ENCODE measurements at regions not wholly inside any gene's neighbourhood (a gene's known extent, or its start where the extent isn't known, plus 50 kb on each side); places are given as distances from the start of the nearest gene placed in this dataset.

- FAIRE-seq (no peak), DNase-seq (no peak)
- Histone ChIP-seq H3K9me3 (ENCODE audit: control insufficient read depth in 2 of 3, insufficient read depth in 1 of 3, low read length in 3 of 3) (no peaks in the 10 kb centered on the region), H3K9ac (ENCODE audit: low read length in 3 of 3) (no peak overlapping the region), H3K4me3 (ENCODE audit: low read length in 3 of 3) (no peak overlapping the region), H3K36me3 (ENCODE audit: control insufficient read depth in 2 of 3, insufficient read depth in 3 of 3, low read length in 3 of 3) (no peaks in the 10 kb centered on the region), H3K27ac (ENCODE audit: low read depth in 2 of 2, low read length in 2 of 2) (no peak overlapping the region), H3K4me1 (ENCODE audit: control insufficient read depth in 2 of 3, insufficient read depth in 2 of 3, low read depth in 1 of 3, low read length in 3 of 3) (no peaks in the 10 kb centered on the region), H3K27me3 (ENCODE audit: control insufficient read depth, insufficient read depth, low read length) (no peaks in the 10 kb centered on the region)
- intact Hi-C loops (cut with DNase I) = no loop called here
- TF ChIP-seq CTCF (IDR thresholded peaks at IDR 0.05; ENCODE audit: borderline replicate concordance, extremely low read depth, insufficient read depth) = no peak
Measured at GRCh38 chr3:78353231-78353630, 1313.3 kb downstream of the ROBO2 start.

GRCh38 chr3:78360849-78361248 is 1321.0 kb downstream of the ROBO2 start:
- Histone ChIP-seq H3K4me3 (ENCODE audit: low read length in 3 of 3) (no peak overlapping the region), H3K27me3 (ENCODE audit: control insufficient read depth, insufficient read depth, low read length) (no peaks in the 10 kb centered on the region), H3K4me1 (ENCODE audit: control insufficient read depth in 2 of 3, insufficient read depth in 2 of 3, low read depth in 1 of 3, low read length in 3 of 3) (no peaks in the 10 kb centered on the region), H3K9me3 (ENCODE audit: control insufficient read depth in 2 of 3, insufficient read depth in 1 of 3, low read length in 3 of 3) (no peaks in the 10 kb centered on the region), H3K27ac (ENCODE audit: low read depth in 2 of 2, low read length in 2 of 2) (no peak overlapping the region), H3K9ac (ENCODE audit: low read length in 3 of 3) (no peak overlapping the region), H3K36me3 (ENCODE audit: control insufficient read depth in 2 of 3, insufficient read depth in 3 of 3, low read length in 3 of 3) (no peaks in the 10 kb centered on the region)
- no peak for TF ChIP-seq CTCF (IDR thresholded peaks at IDR 0.05; ENCODE audit: borderline replicate concordance, extremely low read depth, insufficient read depth)
- intact Hi-C loops (cut with DNase I) = no loop called here
- FAIRE-seq (no peak), DNase-seq (no peak)

GRCh38 chr3:78368636-78369345 is 1328.9 kb downstream of the ROBO2 start:
- Histone ChIP-seq H3K27me3 (ENCODE audit: control insufficient read depth, insufficient read depth, low read length) (no peaks in the 10 kb centered on the region), H3K36me3 (ENCODE audit: control insufficient read depth in 2 of 3, insufficient read depth in 3 of 3, low read length in 3 of 3) (no peaks in the 10 kb centered on the region), H3K27ac (ENCODE audit: low read depth in 2 of 2, low read length in 2 of 2) (no peak overlapping the region), H3K4me1 (ENCODE audit: control insufficient read depth in 2 of 3, insufficient read depth in 2 of 3, low read depth in 1 of 3, low read length in 3 of 3) (no peaks in the 10 kb centered on the region), H3K9ac (ENCODE audit: low read length in 3 of 3) (no peak overlapping the region), H3K9me3 (ENCODE audit: control insufficient read depth in 2 of 3, insufficient read depth in 1 of 3, low read length in 3 of 3) (no peaks in the 10 kb centered on the region), H3K4me3 (ENCODE audit: low read length in 3 of 3) (no peak overlapping the region)
- no peak for TF ChIP-seq CTCF (IDR thresholded peaks at IDR 0.05; ENCODE audit: borderline replicate concordance, extremely low read depth, insufficient read depth)
- peak in 1 of 5 donors; percentile 5 for DNase-seq
- no peak for FAIRE-seq
- intact Hi-C loops (cut with DNase I) = no loop called here

GRCh38 chr3:78390221-78390620 is 1350.3 kb downstream of the ROBO2 start:
- FAIRE-seq = no peak
- no peak for DNase-seq
- H3K9me3 ChIP-seq (ENCODE audit: control insufficient read depth in 2 of 3, insufficient read depth in 1 of 3, low read length in 3 of 3) = peaks cover 0 to 5% (median 0%) of the 10 kb centered on the region in 3 donors
- no peak overlapping the region for H3K9ac ChIP-seq (ENCODE audit: low read length in 3 of 3)
- intact Hi-C loops (cut with DNase I) = no loop called here
- no peaks in the 10 kb centered on the region for H3K27me3 ChIP-seq (ENCODE audit: control insufficient read depth, insufficient read depth, low read length)
- no peaks in the 10 kb centered on the region for H3K4me1 ChIP-seq (ENCODE audit: control insufficient read depth in 2 of 3, insufficient read depth in 2 of 3, low read depth in 1 of 3, low read length in 3 of 3)
- no peak overlapping the region for H3K27ac ChIP-seq (ENCODE audit: low read depth in 2 of 2, low read length in 2 of 2)
- H3K36me3 ChIP-seq (ENCODE audit: control insufficient read depth in 2 of 3, insufficient read depth in 3 of 3, low read length in 3 of 3) = no peaks in the 10 kb centered on the region
- H3K4me3 ChIP-seq (ENCODE audit: low read length in 3 of 3) = no peak overlapping the region
- TF ChIP-seq CTCF (IDR thresholded peaks at IDR 0.05; ENCODE audit: borderline replicate concordance, extremely low read depth, insufficient read depth) = no peak
